Cardiac fibroblast (primary cell): ENCODE measurements at regions not wholly inside any gene's neighbourhood (a gene's known extent, or its start where the extent isn't known, plus 50 kb on each side); places are given as distances from the start of the nearest gene placed in this dataset.

Source experiments
- DNase-seq, 2 donors: peaks; one replicate each; pipeline versions ENCODE4 v3.0.0 to v3.0.0-alpha.2; 2010; ENCODE audit warnings: low read depth in 2 of 2
- H3K4me3 ChIP-seq, 2 donors: replicated peaks in 1 of 2; 1 replicate in 1 of 2; 2 replicates in 1 of 2; pipeline ENCODE4 v1.5.1; 2011; ENCODE audit warnings: low read depth in 2 of 2, low read length in 2 of 2, mild to moderate bottlenecking in 2 of 2, moderate library complexity in 1 of 2
- CTCF ChIP-seq: IDR thresholded peaks from one replicate; pipeline ENCODE4 v1.5.1; 2011; ENCODE audit warnings: low read depth, mild to moderate bottlenecking, low read length, inconsistent platforms

- TF ChIP-seq CTCF: no peak
- DNase-seq: peak in 1 of 2 donors; percentile 6
- H3K4me3 ChIP-seq: no peak overlapping the region
Measured at GRCh38 chr17:31690151-31690551, 168.9 kb downstream of the COPRS start.

DNA sequence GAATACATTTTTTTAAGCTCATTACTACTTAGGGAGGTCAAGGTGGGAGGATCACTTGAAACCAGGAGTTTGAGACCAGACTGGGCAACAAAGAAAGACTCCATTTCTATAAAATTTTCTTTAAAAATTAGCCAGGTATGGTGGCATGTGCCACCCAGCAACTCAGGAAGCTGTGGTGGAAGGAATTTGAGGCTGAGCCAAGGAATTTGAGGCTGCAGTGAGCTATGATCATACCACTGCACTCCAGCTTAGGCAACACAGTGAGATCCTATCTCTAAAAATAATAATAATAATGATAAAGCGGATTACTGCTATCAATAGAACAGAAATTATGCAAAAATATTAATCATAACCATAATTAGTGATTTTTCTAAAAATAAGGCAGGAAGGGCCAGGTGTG, 170.3 kb downstream of the COPRS start:
- no peak for TF ChIP-seq CTCF
- no peak overlapping the region for H3K4me3 ChIP-seq
- no peak for DNase-seq

GRCh38 chr17:31687505-31688126, 171.4 kb downstream of the COPRS start:
- no peak overlapping the region for H3K4me3 ChIP-seq
- DNase-seq: no peak
- TF ChIP-seq CTCF: no peak

DNA sequence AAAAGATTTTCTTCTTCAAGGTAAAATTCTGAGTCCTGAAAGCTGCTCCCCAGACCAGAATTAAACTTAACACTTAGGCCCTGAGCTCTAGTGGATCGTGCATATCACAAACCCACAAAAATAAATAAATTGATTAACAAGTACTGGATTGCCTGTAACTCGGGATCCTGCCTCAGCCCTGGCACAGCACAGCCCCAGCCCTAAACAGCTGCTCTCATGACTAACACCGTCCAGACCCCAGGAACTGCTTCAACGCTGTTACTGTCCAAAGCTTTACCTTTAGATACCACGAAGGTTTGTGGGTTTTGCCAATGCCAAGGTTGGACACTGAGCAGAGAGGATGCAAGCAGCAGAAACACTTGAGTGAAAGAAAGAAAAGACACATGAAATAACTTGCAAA, 172.5 kb downstream of the COPRS start:
- H3K4me3 ChIP-seq: no peak overlapping the region
- DNase-seq: no peak
- TF ChIP-seq CTCF: no peak

DNA sequence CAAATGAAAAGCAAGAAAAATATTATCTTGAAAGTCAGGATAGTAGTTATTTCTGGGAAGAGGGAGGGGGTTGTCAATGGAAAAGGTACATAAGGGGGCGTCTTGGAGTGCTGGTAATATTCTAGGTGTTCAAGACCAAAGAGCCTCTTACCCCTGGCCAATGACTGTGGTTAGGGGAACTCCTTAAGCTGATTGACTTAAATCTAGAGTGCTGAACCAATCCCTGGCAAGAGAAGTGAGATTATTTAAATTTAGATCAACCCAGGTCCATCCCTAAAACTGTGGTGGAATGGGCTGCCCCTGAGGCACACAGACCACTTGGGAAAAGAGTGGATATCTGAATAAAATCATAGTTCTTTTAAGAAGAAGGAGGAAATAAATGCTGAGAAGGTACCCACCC, 174.1 kb downstream of the COPRS start:
- TF ChIP-seq CTCF: no peak
- H3K4me3 ChIP-seq: no peak overlapping the region
- DNase-seq: no peak

DNA sequence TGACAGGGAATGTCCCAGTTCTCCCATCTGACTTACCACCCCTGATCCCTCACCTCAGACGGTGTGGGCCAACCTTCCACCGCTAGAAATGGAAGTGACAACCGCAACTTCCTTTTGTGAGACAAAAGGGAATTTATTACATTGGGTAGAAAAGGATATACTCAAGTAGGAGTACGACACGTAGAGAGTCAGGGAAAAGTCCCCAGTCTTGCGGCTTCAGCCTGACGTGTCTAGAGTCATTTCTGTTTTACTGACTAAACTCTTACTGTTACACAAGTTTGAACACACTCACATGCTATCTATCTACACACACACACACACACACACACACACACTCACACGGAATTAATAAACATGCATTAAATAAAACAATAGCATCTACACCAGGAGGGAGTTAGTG, 178.9 kb downstream of the COPRS start:
- no peak for TF ChIP-seq CTCF
- DNase-seq: no peak
- no peak overlapping the region for H3K4me3 ChIP-seq

GRCh38 chr17:31679667-31680066, 179.4 kb downstream of the COPRS start:
- no peak for DNase-seq
- no peak for TF ChIP-seq CTCF
- no peak overlapping the region for H3K4me3 ChIP-seq
